Liver (tissue), 2 donors: ENCODE measurements at regions not wholly inside any gene's neighbourhood (a gene's known extent, or its start where the extent isn't known, plus 50 kb on each side); places are given as distances from the start of the nearest gene placed in this dataset.

ENCODE experiments used
- SP1 ChIP-seq: IDR thresholded peaks from 2 replicates; pipeline ENCODE4 v1.6.1; 2018; ENCODE audit warnings: antibody characterized with exemption, mild to moderate bottlenecking
- TAF1 ChIP-seq: conservative IDR thresholded peaks from 2 replicates; pipeline ENCODE4 v1.6.1; 2016; ENCODE audit warnings: antibody characterized with exemption, mild to moderate bottlenecking
- TF ChIP-seq, protein P1 (sequence below): IDR thresholded peaks from 2 replicates; pipeline ENCODE4 v1.6.1; 2016; ENCODE audit warnings: antibody characterized with exemption
- TF ChIP-seq, protein P2 (sequence below): IDR thresholded peaks from 2 replicates; pipeline ENCODE4 v1.6.1; 2016; ENCODE audit warnings: antibody characterized with exemption, mild to moderate bottlenecking
- donor health status: healthy.

DNA sequence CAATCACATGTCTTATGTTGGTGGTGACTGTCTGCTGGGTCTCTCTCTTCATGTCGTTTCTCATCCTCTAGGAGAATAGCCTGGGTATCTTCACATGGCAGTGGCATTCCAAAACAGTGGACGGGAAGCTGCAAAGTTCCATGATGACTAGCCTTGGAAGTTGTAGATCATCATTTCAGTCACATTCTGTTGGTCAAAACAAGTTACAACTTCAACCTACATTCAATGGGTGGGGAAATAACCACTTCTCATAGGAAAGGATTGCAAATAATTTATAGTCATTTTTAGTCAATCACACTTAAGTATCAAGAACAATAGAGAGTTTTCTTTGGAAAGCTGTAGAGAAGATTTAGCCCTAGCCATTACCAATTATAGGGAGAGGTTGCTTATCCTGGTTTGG is 395.0 kb upstream of the CDH2 start:
- TF ChIP-seq TAF1: no peak
- TF ChIP-seq, protein P1, sequence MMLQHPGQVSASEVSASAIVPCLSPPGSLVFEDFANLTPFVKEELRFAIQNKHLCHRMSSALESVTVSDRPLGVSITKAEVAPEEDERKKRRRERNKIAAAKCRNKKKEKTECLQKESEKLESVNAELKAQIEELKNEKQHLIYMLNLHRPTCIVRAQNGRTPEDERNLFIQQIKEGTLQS: no peak
- TF ChIP-seq SP1: no peak
- TF ChIP-seq, protein P2, sequence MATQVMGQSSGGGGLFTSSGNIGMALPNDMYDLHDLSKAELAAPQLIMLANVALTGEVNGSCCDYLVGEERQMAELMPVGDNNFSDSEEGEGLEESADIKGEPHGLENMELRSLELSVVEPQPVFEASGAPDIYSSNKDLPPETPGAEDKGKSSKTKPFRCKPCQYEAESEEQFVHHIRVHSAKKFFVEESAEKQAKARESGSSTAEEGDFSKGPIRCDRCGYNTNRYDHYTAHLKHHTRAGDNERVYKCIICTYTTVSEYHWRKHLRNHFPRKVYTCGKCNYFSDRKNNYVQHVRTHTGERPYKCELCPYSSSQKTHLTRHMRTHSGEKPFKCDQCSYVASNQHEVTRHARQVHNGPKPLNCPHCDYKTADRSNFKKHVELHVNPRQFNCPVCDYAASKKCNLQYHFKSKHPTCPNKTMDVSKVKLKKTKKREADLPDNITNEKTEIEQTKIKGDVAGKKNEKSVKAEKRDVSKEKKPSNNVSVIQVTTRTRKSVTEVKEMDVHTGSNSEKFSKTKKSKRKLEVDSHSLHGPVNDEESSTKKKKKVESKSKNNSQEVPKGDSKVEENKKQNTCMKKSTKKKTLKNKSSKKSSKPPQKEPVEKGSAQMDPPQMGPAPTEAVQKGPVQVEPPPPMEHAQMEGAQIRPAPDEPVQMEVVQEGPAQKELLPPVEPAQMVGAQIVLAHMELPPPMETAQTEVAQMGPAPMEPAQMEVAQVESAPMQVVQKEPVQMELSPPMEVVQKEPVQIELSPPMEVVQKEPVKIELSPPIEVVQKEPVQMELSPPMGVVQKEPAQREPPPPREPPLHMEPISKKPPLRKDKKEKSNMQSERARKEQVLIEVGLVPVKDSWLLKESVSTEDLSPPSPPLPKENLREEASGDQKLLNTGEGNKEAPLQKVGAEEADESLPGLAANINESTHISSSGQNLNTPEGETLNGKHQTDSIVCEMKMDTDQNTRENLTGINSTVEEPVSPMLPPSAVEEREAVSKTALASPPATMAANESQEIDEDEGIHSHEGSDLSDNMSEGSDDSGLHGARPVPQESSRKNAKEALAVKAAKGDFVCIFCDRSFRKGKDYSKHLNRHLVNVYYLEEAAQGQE: no peak
